GM12874 (cell line): ENCODE measurements at regions not wholly inside any gene's neighbourhood (a gene's known extent, or its start where the extent isn't known, plus 50 kb on each side); places are given as distances from the start of the nearest gene placed in this dataset.

ENCODE experiments used
- TF ChIP-seq, protein P1 (sequence below): IDR thresholded peaks from 2 replicates; pipeline ENCODE4 v1.5.1; 2011; ENCODE audit warnings: low read depth, mild to moderate bottlenecking, control low read depth, low read length, moderate library complexity; ENCODE audit not compliant: insufficient read depth

DNA sequence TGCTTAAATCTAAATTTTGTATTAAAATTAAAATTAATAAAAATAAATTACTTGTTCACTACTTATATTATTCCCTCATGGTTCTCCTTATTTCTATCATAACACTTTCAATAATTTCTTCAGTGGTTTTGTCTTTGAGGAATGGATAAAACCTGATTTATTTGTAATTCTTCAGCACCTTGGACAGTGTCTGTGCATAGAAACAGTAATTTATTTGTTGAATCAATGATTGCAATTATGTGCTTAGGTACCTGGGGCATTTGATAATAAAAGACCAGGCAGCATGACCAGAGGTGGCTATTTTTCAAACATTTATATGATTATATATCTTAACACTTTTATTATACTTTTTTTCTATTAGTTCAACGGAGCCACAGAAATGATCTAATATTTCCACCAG lies 1062.7 kb downstream of the DSC3 start:
- TF ChIP-seq, protein P1, sequence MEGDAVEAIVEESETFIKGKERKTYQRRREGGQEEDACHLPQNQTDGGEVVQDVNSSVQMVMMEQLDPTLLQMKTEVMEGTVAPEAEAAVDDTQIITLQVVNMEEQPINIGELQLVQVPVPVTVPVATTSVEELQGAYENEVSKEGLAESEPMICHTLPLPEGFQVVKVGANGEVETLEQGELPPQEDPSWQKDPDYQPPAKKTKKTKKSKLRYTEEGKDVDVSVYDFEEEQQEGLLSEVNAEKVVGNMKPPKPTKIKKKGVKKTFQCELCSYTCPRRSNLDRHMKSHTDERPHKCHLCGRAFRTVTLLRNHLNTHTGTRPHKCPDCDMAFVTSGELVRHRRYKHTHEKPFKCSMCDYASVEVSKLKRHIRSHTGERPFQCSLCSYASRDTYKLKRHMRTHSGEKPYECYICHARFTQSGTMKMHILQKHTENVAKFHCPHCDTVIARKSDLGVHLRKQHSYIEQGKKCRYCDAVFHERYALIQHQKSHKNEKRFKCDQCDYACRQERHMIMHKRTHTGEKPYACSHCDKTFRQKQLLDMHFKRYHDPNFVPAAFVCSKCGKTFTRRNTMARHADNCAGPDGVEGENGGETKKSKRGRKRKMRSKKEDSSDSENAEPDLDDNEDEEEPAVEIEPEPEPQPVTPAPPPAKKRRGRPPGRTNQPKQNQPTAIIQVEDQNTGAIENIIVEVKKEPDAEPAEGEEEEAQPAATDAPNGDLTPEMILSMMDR: no peak

DNA sequence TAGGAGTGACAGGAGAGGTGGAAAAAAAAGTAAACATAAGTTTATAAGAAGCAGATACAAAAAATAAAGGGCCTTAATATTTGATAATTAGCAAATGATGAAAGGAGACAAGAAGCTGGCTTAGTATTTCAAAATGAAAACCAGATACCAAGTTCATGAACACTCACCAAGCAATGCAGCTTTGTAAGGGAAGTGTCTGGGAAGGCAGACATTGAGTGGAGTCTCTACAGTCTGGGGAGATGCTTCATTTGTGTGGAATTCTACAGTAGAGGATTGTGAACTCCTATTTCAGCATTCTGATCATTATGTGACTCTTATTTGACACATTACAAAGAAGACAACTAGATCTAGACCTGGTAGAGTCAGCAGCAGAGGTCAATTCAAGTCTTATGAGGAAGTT lies 1072.7 kb downstream of the DSC3 start:
- TF ChIP-seq, protein P1: no peak

DNA sequence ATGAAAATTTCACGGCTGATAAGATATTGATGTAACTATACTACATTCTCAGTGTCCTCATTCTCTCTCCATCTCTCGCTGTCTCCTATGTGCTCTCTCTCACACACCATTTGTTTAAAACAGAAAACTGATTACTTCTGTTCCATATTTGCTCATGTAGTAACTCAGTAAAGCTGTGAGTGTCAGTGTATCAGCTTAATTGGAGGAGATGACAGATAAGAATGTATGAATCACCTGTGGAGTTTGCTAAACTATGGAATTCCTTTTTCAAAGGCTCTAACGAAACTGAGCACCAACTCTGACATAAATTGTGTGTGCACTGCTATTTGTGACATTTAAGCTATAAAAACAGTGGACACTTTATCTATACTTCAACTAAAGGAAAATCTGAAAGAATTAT lies 1080.0 kb downstream of the DSC3 start:
- TF ChIP-seq, protein P1: no peak

DNA sequence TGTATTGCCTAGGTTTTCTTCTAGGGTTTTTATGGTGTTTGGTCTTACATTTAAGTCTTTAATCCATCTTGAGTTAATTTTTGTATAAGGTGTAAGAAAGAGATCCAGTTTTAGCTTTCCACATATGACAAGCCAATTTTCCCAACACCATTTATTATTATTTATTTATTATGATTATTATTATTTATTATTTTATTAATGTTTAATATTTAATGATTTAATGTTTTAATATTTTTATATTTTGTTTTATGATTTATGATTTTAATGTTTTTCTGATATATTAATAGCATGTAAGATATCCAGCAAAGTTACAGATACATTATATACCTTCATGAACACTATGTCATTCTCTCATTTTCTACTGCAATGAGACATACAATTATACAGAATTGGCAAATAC lies 1082.0 kb downstream of the DSC3 start:
- TF ChIP-seq, protein P1: no peak

DNA sequence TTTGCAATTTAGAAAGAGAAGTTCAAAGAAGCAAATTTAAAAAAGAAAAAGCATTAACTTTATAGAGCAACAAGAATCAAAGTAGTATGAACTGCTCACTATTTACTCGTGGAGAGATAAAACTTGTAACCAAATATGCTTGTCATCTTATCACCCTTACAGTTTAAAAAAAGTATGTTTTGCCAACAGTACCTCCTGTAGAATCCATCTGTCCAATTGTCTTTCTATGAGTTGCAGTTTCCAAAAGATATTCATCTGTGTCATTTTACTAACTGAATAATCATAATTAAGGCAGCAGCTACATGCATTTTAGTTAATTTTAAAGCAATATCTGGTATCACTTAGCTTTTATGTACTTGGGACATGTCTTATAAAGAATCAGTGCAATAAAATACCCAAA lies 1112.3 kb downstream of the DSC3 start:
- TF ChIP-seq, protein P1: no peak

DNA sequence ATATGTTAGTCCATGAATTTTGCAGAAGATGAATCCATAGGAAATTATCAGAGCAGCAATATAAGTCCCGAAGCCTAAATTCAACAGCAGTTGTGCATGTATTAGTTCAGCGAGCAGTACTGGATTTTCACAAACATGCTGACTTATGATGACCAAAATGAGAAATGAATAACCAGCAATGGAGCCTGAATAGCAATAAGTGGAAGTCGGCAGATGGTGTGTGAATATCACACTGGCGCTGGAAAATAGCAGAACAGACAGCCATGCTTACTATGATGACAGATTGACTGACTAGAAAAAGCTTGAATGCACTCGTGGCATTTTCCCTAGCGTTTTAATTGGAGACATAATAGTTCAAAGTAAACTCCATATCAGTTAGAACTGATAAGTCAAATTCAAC lies 1114.5 kb downstream of the DSC3 start:
- TF ChIP-seq, protein P1: no peak

DNA sequence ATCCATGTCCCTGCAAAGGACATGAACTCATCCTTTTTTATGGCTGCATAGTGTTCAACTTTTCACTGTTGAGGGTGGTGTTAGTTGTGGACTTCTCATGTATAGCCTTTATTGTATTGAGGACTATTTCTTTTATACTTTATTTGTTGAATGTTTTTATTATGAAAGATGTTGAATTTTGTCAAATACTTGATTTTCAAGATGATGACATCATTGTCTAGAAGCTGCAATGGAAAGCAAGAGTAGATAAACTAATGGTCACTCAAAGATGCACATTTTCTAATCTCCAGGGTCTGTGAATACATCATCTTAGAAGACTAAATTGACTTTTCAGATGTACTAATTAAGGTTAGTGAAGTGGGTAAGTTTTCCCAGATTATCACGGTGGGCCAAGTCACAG lies 1117.0 kb downstream of the DSC3 start:
- TF ChIP-seq, protein P1: no peak

DNA sequence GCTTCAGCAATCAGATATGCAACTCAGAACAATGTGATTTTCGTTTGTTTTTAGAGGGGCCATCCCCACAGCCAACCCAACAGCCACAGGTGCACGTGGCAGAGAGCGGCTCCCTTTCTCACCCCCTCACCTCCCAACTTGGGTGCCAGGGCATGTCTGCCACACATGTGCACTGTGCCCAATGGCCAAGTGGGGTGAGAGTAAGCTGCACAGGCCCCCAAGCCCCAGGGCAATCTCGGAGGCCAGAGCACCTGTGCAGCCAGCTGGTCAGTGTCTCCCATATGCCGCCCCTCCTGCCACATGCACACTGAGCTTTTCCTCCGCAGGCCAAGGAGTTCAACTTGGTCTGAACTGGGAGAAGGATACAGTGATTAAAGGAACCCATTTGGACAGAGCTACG lies 1130.2 kb downstream of the DSC3 start:
- TF ChIP-seq, protein P1: no peak
